ENCODE measurements at regions not wholly inside any gene's neighbourhood (a gene's known extent, or its start where the extent isn't known, plus 50 kb on each side); places are given as distances from the start of the nearest gene placed in this dataset.

GRCh38 chr2:64799592-64800252 lies 146.0 kb upstream of the SERTAD2 start:
- Histone ChIP-seq H3K9ac (ENCODE audit: extremely low read depth, insufficient read length, low read length) (no peak overlapping the region), H3K79me1 (ENCODE audit: insufficient read depth, low read depth, low read length, poor library complexity, severe bottlenecking) (no peaks in the 10 kb centered on the region), H4K91ac (ENCODE audit: insufficient read length, low read depth, low read length) (no peak overlapping the region), H3T11ph (ENCODE audit: low read length) (no peak overlapping the region), H4K8ac (replicated peaks; ENCODE audit: insufficient read length, low read depth, low read length) (no peak overlapping the region), H2BK120ac (ENCODE audit: low read depth, low read length, poor library complexity, severe bottlenecking) (no peak overlapping the region), H3K18ac (ENCODE audit: insufficient read length, low read depth, low read length) (no peak overlapping the region), H3K4me1 (ENCODE audit: insufficient read depth, low read length) (no peaks in the 10 kb centered on the region), H3K14ac (ENCODE audit: insufficient read depth, low read length) (no peak overlapping the region), H3K27ac (ENCODE audit: insufficient read length, low read depth, low read length) (no peak overlapping the region), H3K4ac (ENCODE audit: low read depth, low read length) (no peak overlapping the region), H3K23ac (ENCODE audit: insufficient read length, low read depth, low read length) (no peak overlapping the region), H2AK5ac (ENCODE audit: insufficient read length, low read length) (no peak overlapping the region), H3K9me3 (ENCODE audit: control insufficient read depth, low read depth, low read length) (no peaks in the 10 kb centered on the region), H3K23me2 (ENCODE audit: insufficient read length, low read depth, low read length, poor library complexity, severe bottlenecking) (no peaks in the 10 kb centered on the region), H2AFZ (ENCODE audit: low read length) (no peak overlapping the region), H4K20me1 (ENCODE audit: control insufficient read depth, insufficient read depth, insufficient read length) (no peaks in the 10 kb centered on the region), H3K4me2 (ENCODE audit: insufficient read depth, insufficient read length, low read length) (no peak overlapping the region), H2BK12ac (ENCODE audit: insufficient read length, low read depth, low read length) (no peak overlapping the region), H3K79me2 (ENCODE audit: insufficient read depth, low read length) (no peaks in the 10 kb centered on the region), H2BK15ac (ENCODE audit: low read depth, low read length) (no peak overlapping the region), H3K27me3 (ENCODE audit: insufficient read depth, low read length) (no peaks in the 10 kb centered on the region), H2BK5ac (ENCODE audit: insufficient read length, low read length) (no peak overlapping the region), H2BK20ac (ENCODE audit: low read depth, low read length, poor library complexity, severe bottlenecking) (no peak overlapping the region), H3K56ac (ENCODE audit: insufficient read length, low read depth, low read length) (no peak overlapping the region), H4K5ac (ENCODE audit: insufficient read length, low read depth, low read length) (no peak overlapping the region)
- no CpG with 5 or more reads among the region's 4 CpGs for WGBS (ENCODE audit: extremely low coverage, insufficient read length, low lambda C conversion rate)
- TF ChIP-seq, protein P1, sequence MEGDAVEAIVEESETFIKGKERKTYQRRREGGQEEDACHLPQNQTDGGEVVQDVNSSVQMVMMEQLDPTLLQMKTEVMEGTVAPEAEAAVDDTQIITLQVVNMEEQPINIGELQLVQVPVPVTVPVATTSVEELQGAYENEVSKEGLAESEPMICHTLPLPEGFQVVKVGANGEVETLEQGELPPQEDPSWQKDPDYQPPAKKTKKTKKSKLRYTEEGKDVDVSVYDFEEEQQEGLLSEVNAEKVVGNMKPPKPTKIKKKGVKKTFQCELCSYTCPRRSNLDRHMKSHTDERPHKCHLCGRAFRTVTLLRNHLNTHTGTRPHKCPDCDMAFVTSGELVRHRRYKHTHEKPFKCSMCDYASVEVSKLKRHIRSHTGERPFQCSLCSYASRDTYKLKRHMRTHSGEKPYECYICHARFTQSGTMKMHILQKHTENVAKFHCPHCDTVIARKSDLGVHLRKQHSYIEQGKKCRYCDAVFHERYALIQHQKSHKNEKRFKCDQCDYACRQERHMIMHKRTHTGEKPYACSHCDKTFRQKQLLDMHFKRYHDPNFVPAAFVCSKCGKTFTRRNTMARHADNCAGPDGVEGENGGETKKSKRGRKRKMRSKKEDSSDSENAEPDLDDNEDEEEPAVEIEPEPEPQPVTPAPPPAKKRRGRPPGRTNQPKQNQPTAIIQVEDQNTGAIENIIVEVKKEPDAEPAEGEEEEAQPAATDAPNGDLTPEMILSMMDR (conservative IDR thresholded peaks at IDR 0.05): no peak
- peaks cover 6% of the 10 kb centered on the region for H3K27me3 Mint-ChIP-seq (ENCODE audit: low read depth)
- H3K9me3 Mint-ChIP-seq: no peaks in the 10 kb centered on the region
- H3K4me1 Mint-ChIP-seq: peaks cover 6 to 7% of the 10 kb centered on the region in 2 experiments
- no peaks in the 10 kb centered on the region for H3K36me3 Mint-ChIP-seq (ENCODE audit: insufficient read depth in 1 of 3, low read depth in 3 of 3)
- DNase-seq: no peak
- H3K4me3 Mint-ChIP-seq: no peak overlapping the region
- H3K27ac Mint-ChIP-seq: no peak overlapping the region; a peak in 1 of 7 replicates

Data from H9 (cell line).